H9 (cell line): ENCODE measurements at regions not wholly inside any gene's neighbourhood (a gene's known extent, or its start where the extent isn't known, plus 50 kb on each side); places are given as distances from the start of the nearest gene placed in this dataset.

Experiments used
- DNase-seq: peaks from one replicate; pipeline ENCODE4 v3.0.0-alpha.2; 2017
- H2AFZ ChIP-seq: one replicate; pipeline ENCODE4 v1.6.1; 2013; ENCODE audit warnings: mild to moderate bottlenecking, low read length, control low read depth, moderate library complexity
- H2AK5ac ChIP-seq: 2 replicates; pipeline ENCODE4 v1.6.1; 2013; ENCODE audit warnings: low read length, control low read depth, mixed read lengths; ENCODE audit not compliant: insufficient read length
- H2BK120ac ChIP-seq: one replicate; pipeline ENCODE4 v1.6.1; 2013; ENCODE audit warnings: low read depth, mild to moderate bottlenecking, low read length, control low read depth, inconsistent platforms; ENCODE audit not compliant: poor library complexity, severe bottlenecking
- H2BK12ac ChIP-seq: 2 replicates; pipeline ENCODE4 v1.6.1; 2013; ENCODE audit warnings: low read length, control low read depth, mixed read lengths, low read depth; ENCODE audit not compliant: insufficient read length
- H2BK15ac ChIP-seq: 2 replicates; pipeline ENCODE4 v1.6.1; 2013; ENCODE audit warnings: low read depth, low read length, control low read depth
- H2BK20ac ChIP-seq: one replicate; pipeline ENCODE4 v1.6.1; 2013; ENCODE audit warnings: low read depth, mild to moderate bottlenecking, low read length, control low read depth, inconsistent platforms; ENCODE audit not compliant: poor library complexity, severe bottlenecking
- H2BK5ac ChIP-seq: 2 replicates; pipeline ENCODE4 v1.6.1; 2013; ENCODE audit warnings: low read length, control low read depth, mixed read lengths; ENCODE audit not compliant: insufficient read length
- H3K14ac ChIP-seq: 2 replicates; pipeline ENCODE4 v1.6.1; 2013; ENCODE audit warnings: low read length, control low read depth; ENCODE audit not compliant: insufficient read depth
- H3K18ac ChIP-seq: 2 replicates; pipeline ENCODE4 v1.6.1; 2013; ENCODE audit warnings: low read depth, mild to moderate bottlenecking, mixed read lengths, low read length, control low read depth; ENCODE audit not compliant: insufficient read length
- H3K23ac ChIP-seq: 2 replicates; pipeline ENCODE4 v1.6.1; 2013; ENCODE audit warnings: low read length, control low read depth, mixed read lengths, low read depth; ENCODE audit not compliant: insufficient read length
- H3K23me2 ChIP-seq: 2 replicates; pipeline ENCODE4 v1.6.1; 2013; ENCODE audit warnings: low read depth, mild to moderate bottlenecking, mixed read lengths, low read length, control low read depth; ENCODE audit not compliant: insufficient read length, poor library complexity, severe bottlenecking
- H3K27ac ChIP-seq: 2 replicates; pipeline ENCODE4 v1.5.1; 2013; ENCODE audit warnings: low read length, control low read depth, mixed read lengths, low read depth; ENCODE audit not compliant: insufficient read length
- H3K27me3 ChIP-seq: 2 replicates; pipeline ENCODE4 v1.6.1; 2013; ENCODE audit warnings: low read length, control low read depth, inconsistent platforms; ENCODE audit not compliant: insufficient read depth
- H3K4ac ChIP-seq: 2 replicates; pipeline ENCODE4 v1.6.1; 2013; ENCODE audit warnings: low read depth, mild to moderate bottlenecking, control low read depth, inconsistent platforms, low read length, moderate library complexity
- H3K4me1 ChIP-seq: 2 replicates; pipeline ENCODE4 v1.6.1; 2013; ENCODE audit warnings: low read length, control low read depth, inconsistent platforms; ENCODE audit not compliant: insufficient read depth
- H3K4me2 ChIP-seq: 2 replicates; pipeline ENCODE4 v1.6.1; 2013; ENCODE audit warnings: low read length, control low read depth, mixed read lengths; ENCODE audit not compliant: insufficient read length, insufficient read depth
- H3K56ac ChIP-seq: 2 replicates; pipeline ENCODE4 v1.6.1; 2013; ENCODE audit warnings: low read depth, mild to moderate bottlenecking, mixed read lengths, low read length, control low read depth; ENCODE audit not compliant: insufficient read length
- H3K79me1 ChIP-seq: 2 replicates; pipeline ENCODE4 v1.6.1; 2013; ENCODE audit warnings: low read depth, mild to moderate bottlenecking, moderate library complexity, low read length, control low read depth, inconsistent platforms; ENCODE audit not compliant: insufficient read depth, poor library complexity, severe bottlenecking
- H3K79me2 ChIP-seq: 2 replicates; pipeline ENCODE4 v1.6.1; 2013; ENCODE audit warnings: low read length, control low read depth, inconsistent platforms; ENCODE audit not compliant: insufficient read depth
- H3K9ac ChIP-seq: 2 replicates; pipeline ENCODE4 v1.6.1; 2013; ENCODE audit warnings: low read length, control low read depth, mixed read lengths; ENCODE audit not compliant: insufficient read length; ENCODE audit errors: extremely low read depth
- H3K9me3 ChIP-seq: one replicate; pipeline ENCODE4 v1.6.1; 2013; ENCODE audit warnings: low read depth, low read length, inconsistent platforms; ENCODE audit not compliant: control insufficient read depth
- H3T11ph ChIP-seq: one replicate; pipeline ENCODE4 v1.6.1; 2013; ENCODE audit warnings: mild to moderate bottlenecking, low read length, control low read depth, inconsistent platforms
- H4K20me1 ChIP-seq: one replicate; pipeline ENCODE4 v1.6.1; 2013; ENCODE audit not compliant: control insufficient read depth, insufficient read length, insufficient read depth
- H4K5ac ChIP-seq: 2 replicates; pipeline ENCODE4 v1.6.1; 2013; ENCODE audit warnings: low read depth, mild to moderate bottlenecking, mixed read lengths, low read length, control low read depth; ENCODE audit not compliant: insufficient read length
- H4K8ac ChIP-seq: replicated peaks from 2 replicates; pipeline ENCODE4 v1.6.1; 2013; ENCODE audit warnings: low read length, control low read depth, mixed read lengths, low read depth; ENCODE audit not compliant: insufficient read length
- H4K91ac ChIP-seq: 2 replicates; pipeline ENCODE4 v1.6.1; 2013; ENCODE audit warnings: low read depth, mild to moderate bottlenecking, moderate library complexity, mixed read lengths, low read length, control low read depth; ENCODE audit not compliant: insufficient read length
- H3K27ac Mint-ChIP-seq, 3 experiments: 2 replicates in 2 of 3; 3 replicates in 1 of 3; pipeline ENCODE4 v1.8.0; 2020 to 2021; ENCODE audit warnings: mixed read lengths in 3 of 3, mild to moderate bottlenecking in 1 of 3, moderate library complexity in 1 of 3
- H3K27me3 Mint-ChIP-seq: 2 replicates; pipeline ENCODE4 v1.8.0; 2021; ENCODE audit warnings: low read depth, mild to moderate bottlenecking, moderate library complexity, mixed read lengths
- H3K36me3 Mint-ChIP-seq, 3 experiments: 2 replicates in 2 of 3; 3 replicates in 1 of 3; pipeline ENCODE4 v1.8.0; 2020 to 2021; ENCODE audit warnings: low read depth in 3 of 3, mixed read lengths in 3 of 3; ENCODE audit not compliant: insufficient read depth in 1 of 3
- H3K4me1 Mint-ChIP-seq, 2 experiments: 2 replicates each; pipeline ENCODE4 v1.8.0; 2020; ENCODE audit warnings: mixed read lengths in 2 of 2
- H3K4me3 Mint-ChIP-seq, 2 experiments: 2 replicates in 1 of 2; 3 replicates in 1 of 2; pipeline ENCODE4 v1.8.0; 2020 to 2021; ENCODE audit warnings: mild to moderate bottlenecking in 2 of 2, mixed read lengths in 2 of 2, moderate library complexity in 1 of 2
- H3K9me3 Mint-ChIP-seq, 2 experiments: 2 replicates in 1 of 2; 3 replicates in 1 of 2; pipeline ENCODE4 v1.8.0; 2020; ENCODE audit warnings: mild to moderate bottlenecking in 2 of 2, mixed read lengths in 2 of 2, moderate library complexity in 1 of 2
- CTCF ChIP-seq: fragments of 200-600 bp; sonication (generic); conservative IDR thresholded peaks from 3 replicates; pipeline ENCODE4 v1.8.0; 2021; ENCODE audit warnings: antibody characterized with exemption, mild to moderate bottlenecking
- WGBS: extraction: QIAGEN DNeasy Blood & Tissue Kit; methylation state at CpG from one replicate; pipeline ENCODE4 v1.1.7; 2013; ENCODE audit warnings: missing lambda C conversion rate, low lambda C conversion rate, mixed read lengths; ENCODE audit not compliant: insufficient read length; ENCODE audit errors: extremely low coverage; 5-methylcytosine and 5-hydroxymethylcytosine counted together

GRCh38 chr4:28868841-28869240 lies 1851.3 kb upstream of the PCDH7 start:
- no peak overlapping the region for H3K27ac Mint-ChIP-seq
- H2AK5ac ChIP-seq, result no peak overlapping the region
- no peak overlapping the region for H2BK12ac ChIP-seq
- H3T11ph ChIP-seq, result no peak overlapping the region
- H3K79me2 ChIP-seq, result no peaks in the 10 kb centered on the region
- no CpG with 5 or more reads among the region's 4 CpGs for WGBS
- no peaks in the 10 kb centered on the region for H3K9me3 Mint-ChIP-seq
- H3K27ac ChIP-seq, result no peak overlapping the region
- no peak for DNase-seq
- no peak overlapping the region for H3K23ac ChIP-seq
- no peak overlapping the region for H4K91ac ChIP-seq
- no peak for TF ChIP-seq CTCF
- H3K36me3 Mint-ChIP-seq, result no peaks in the 10 kb centered on the region
- no peaks in the 10 kb centered on the region for H4K20me1 ChIP-seq
- H3K56ac ChIP-seq, result no peak overlapping the region
- no peak overlapping the region for H4K5ac ChIP-seq
- no peak overlapping the region for H3K14ac ChIP-seq
- H3K9me3 ChIP-seq, result no peaks in the 10 kb centered on the region
- H3K23me2 ChIP-seq, result no peaks in the 10 kb centered on the region
- no peak overlapping the region for H2BK120ac ChIP-seq
- H3K27me3 ChIP-seq, result no peaks in the 10 kb centered on the region
- H2BK15ac ChIP-seq, result no peak overlapping the region
- H2BK20ac ChIP-seq, result no peak overlapping the region
- H2AFZ ChIP-seq, result no peak overlapping the region
- H3K4me2 ChIP-seq, result no peak overlapping the region
- H3K4ac ChIP-seq, result no peak overlapping the region
- H3K4me3 Mint-ChIP-seq, result no peak overlapping the region
- no peak overlapping the region for H3K18ac ChIP-seq
- no peak overlapping the region for H4K8ac ChIP-seq
- no peak overlapping the region for H3K9ac ChIP-seq
- no peak overlapping the region for H2BK5ac ChIP-seq
- no peaks in the 10 kb centered on the region for H3K4me1 ChIP-seq
- H3K79me1 ChIP-seq, result no peaks in the 10 kb centered on the region
- H3K4me1 Mint-ChIP-seq, result no peaks in the 10 kb centered on the region
- no peaks in the 10 kb centered on the region for H3K27me3 Mint-ChIP-seq
